Middle frontal gyrus (tissue), 1 donor: ENCODE measurements at regions not wholly inside any gene's neighbourhood (a gene's known extent, or its start where the extent isn't known, plus 50 kb on each side); places are given as distances from the start of the nearest gene placed in this dataset.
"Not testable (repeated sequence)": the region's sequence is repeated elsewhere in the genome, so short reads cannot be mapped to it uniquely, and the experiment has no call there.

Experiments
- DNase-seq: peaks from one replicate; pipeline ENCODE4 v3.0.0-alpha.2; 2015; ENCODE audit warnings: low spot score; ENCODE audit errors: extremely low spot score

GRCh38 chr6:147651-148050 lies 144.6 kb upstream of the DUSP22 start:
- not testable (repeated sequence) for DNase-seq

- DNase-seq, result not testable (repeated sequence)
Observed at GRCh38 chr6:148051-148984, 144.0 kb upstream of the DUSP22 start.

GRCh38 chr6:150147-150546 lies 142.1 kb upstream of the DUSP22 start:
- DNase-seq, result not testable (repeated sequence)

- not testable (repeated sequence) for DNase-seq
Observed at GRCh38 chr6:152436-152835, 139.9 kb upstream of the DUSP22 start.

GRCh38 chr6:153026-153425 lies 139.3 kb upstream of the DUSP22 start:
- not testable (repeated sequence) for DNase-seq

GRCh38 chr6:153867-154266 lies 138.4 kb upstream of the DUSP22 start:
- not testable (repeated sequence) for DNase-seq

GRCh38 chr6:154321-155092 lies 137.8 kb upstream of the DUSP22 start:
- not testable (repeated sequence) for DNase-seq

- DNase-seq, result no peak
Observed at GRCh38 chr6:156010-156409, 136.3 kb upstream of the DUSP22 start.

GRCh38 chr6:156441-157140 lies 135.7 kb upstream of the DUSP22 start:
- DNase-seq, result not testable (repeated sequence)

- DNase-seq, result not testable (repeated sequence)
Observed at GRCh38 chr6:157176-157575, 135.1 kb upstream of the DUSP22 start.

GRCh38 chr6:161657-162056 lies 130.6 kb upstream of the DUSP22 start:
- DNase-seq, result not testable (repeated sequence)

- DNase-seq, result no peak
Observed at GRCh38 chr6:164720-165119, 127.6 kb upstream of the DUSP22 start.

GRCh38 chr6:165263-165662 lies 127.0 kb upstream of the DUSP22 start:
- DNase-seq, result no peak

GRCh38 chr6:165906-166305 lies 126.4 kb upstream of the DUSP22 start:
- DNase-seq, result no peak

- DNase-seq, result peak; percentile 16
Observed at GRCh38 chr6:168865-169455, 123.3 kb upstream of the DUSP22 start.

GRCh38 chr6:174036-174435 lies 118.3 kb upstream of the DUSP22 start:
- DNase-seq, result no peak

- DNase-seq, result no peak
Observed at GRCh38 chr6:175680-176079, 116.6 kb upstream of the DUSP22 start.

- DNase-seq, result no peak
Observed at GRCh38 chr6:176766-177165, 115.5 kb upstream of the DUSP22 start.

- no peak for DNase-seq
Observed at GRCh38 chr6:178119-178518, 114.2 kb upstream of the DUSP22 start.

- not testable (repeated sequence) for DNase-seq
Observed at GRCh38 chr6:178929-179328, 113.4 kb upstream of the DUSP22 start.

- DNase-seq, result no peak
Observed at GRCh38 chr6:179340-179950, 112.8 kb upstream of the DUSP22 start.
